K562 (cell line): ENCODE measurements at regions not wholly inside any gene's neighbourhood (a gene's known extent, or its start where the extent isn't known, plus 50 kb on each side); places are given as distances from the start of the nearest gene placed in this dataset.

Source experiments
- ATAC-seq: fragments of 200-7000 bp; cut with Tn5 transposase; 3 replicates; pipeline ENCODE4 v1.9.1; 2020; ENCODE audit warnings: moderate library complexity
- BruUV-seq: library from RNA; stranded (reverse); fragments of 400-500 nt; replicated peaks from 2 replicates; lab custom pipeline; 2021; lab: Mats Ljungman, UMichigan
- CTCF ChIA-PET: fragments of 300-600 bp; formaldehyde crosslinking; extraction: SDS; loops from one replicate; lab custom pipeline; 2021; ENCODE audit warnings: low intra/inter-chr PET ratio; lab: Yijun Ruan, JAX
- POLR2A ChIA-PET: fragments of 300-600, 350-650 bp; sonication (Branson Sonifier 250); formaldehyde crosslinking; extraction: SDS; loops from one replicate; lab custom pipeline; 2021; ENCODE audit warnings: antibody characterized with exemption, inconsistent platforms; lab: Yijun Ruan, JAX
- DNase-seq, 4 experiments: peaks; one replicate each; pipeline versions ENCODE4 v3.0.0 to v3.0.0-alpha.2; 2011 to 2018; ENCODE audit warnings: low spot score in 3 of 4, mixed read lengths in 3 of 4; ENCODE audit errors: extremely low read depth in 1 of 4
- FAIRE-seq: peaks from 2 replicates; lab custom pipeline; 2011; peaks lifted over from hg19 to GRCh38; lab: Jason Lieb, UNC
- H2AFZ ChIP-seq: 2 replicates; pipeline ENCODE4 v1.6.0; 2011; ENCODE audit warnings: low read depth, low read length, control low read depth, inconsistent platforms
- H3K27ac ChIP-seq: fragments of 200-600 bp; 3 replicates; pipeline ENCODE4 v1.8.0; 2011; ENCODE audit warnings: low read depth, mild to moderate bottlenecking, control low read depth, inconsistent platforms, low read length, moderate library complexity, mixed read lengths; ENCODE audit errors: extremely low read depth
- H3K27me3 ChIP-seq, 2 experiments: fragments of 300-600 bp in 1 of 2; 2 replicates in 1 of 2; 3 replicates in 1 of 2; pipeline versions ENCODE4 v1.6.0 to v1.8.0; 2011; ENCODE audit warnings: inconsistent platforms in 2 of 2, low read length in 2 of 2, mild to moderate bottlenecking in 1 of 2, mixed read lengths in 1 of 2, moderate library complexity in 1 of 2; ENCODE audit not compliant: control insufficient read depth in 2 of 2, insufficient read depth in 2 of 2
- H3K36me3 ChIP-seq: fragments of 300-600 bp; 3 replicates; pipeline ENCODE4 v1.8.0; 2011; ENCODE audit warnings: mild to moderate bottlenecking, low read length, inconsistent platforms; ENCODE audit not compliant: control insufficient read depth, insufficient read depth
- H3K4me1 ChIP-seq, 2 experiments: fragments of 200-600 bp in 1 of 2; replicated peaks in 1 of 2; 2 replicates in 1 of 2; 3 replicates in 1 of 2; pipeline versions ENCODE4 v1.5.1 to v1.8.0; 2011; ENCODE audit warnings: inconsistent platforms in 2 of 2, low read length in 2 of 2, mild to moderate bottlenecking in 1 of 2, mixed read lengths in 1 of 2, moderate library complexity in 1 of 2; ENCODE audit not compliant: control insufficient read depth in 2 of 2, insufficient read depth in 2 of 2
- H3K4me2 ChIP-seq: 2 replicates; pipeline ENCODE4 v1.6.1; 2011; ENCODE audit warnings: low read length, control low read depth, inconsistent platforms, mixed read lengths; ENCODE audit not compliant: insufficient read depth
- H3K4me3 ChIP-seq: fragments of 200-600 bp; sonication (generic), shearing (Covaris generic); 2 replicates; pipeline ENCODE4 v1.5.1; 2016; ENCODE audit warnings: control low read depth, inconsistent platforms
- H3K79me2 ChIP-seq: fragments of 200-600 bp; 3 replicates; pipeline ENCODE4 v1.8.0; 2011; ENCODE audit warnings: low read length, inconsistent platforms; ENCODE audit not compliant: control insufficient read depth, insufficient read depth
- H3K9ac ChIP-seq, 2 experiments: 2 replicates each; pipeline versions ENCODE4 v1.6.0 to v1.6.1; 2011; ENCODE audit warnings: low read depth in 2 of 2, low read length in 2 of 2, control low read depth in 1 of 2, inconsistent platforms in 1 of 2, mild to moderate bottlenecking in 1 of 2, mixed read lengths in 1 of 2; ENCODE audit not compliant: insufficient read depth in 1 of 2
- H3K9me1 ChIP-seq: one replicate; pipeline ENCODE4 v1.6.0; 2011; ENCODE audit warnings: inconsistent platforms, mild to moderate bottlenecking, low read length, moderate library complexity; ENCODE audit not compliant: control insufficient read depth, insufficient read depth
- H3K9me3 ChIP-seq: replicated peaks from 2 replicates; pipeline ENCODE4 v1.5.1; 2011; ENCODE audit warnings: low read depth, low read length, inconsistent platforms; ENCODE audit not compliant: control insufficient read depth, insufficient read depth
- H4K20me1 ChIP-seq: replicated peaks from 2 replicates; pipeline ENCODE4 v1.6.1; 2011; ENCODE audit warnings: low read length, inconsistent platforms, mixed read lengths; ENCODE audit not compliant: control insufficient read depth, insufficient read depth
- CBFA2T2 ChIP-seq: fragments of 450-650 bp; conservative IDR thresholded peaks from 2 replicates; pipeline ENCODE4 v1.6.1; 2017; ENCODE audit warnings: mild to moderate bottlenecking
- MAFF ChIP-seq: IDR thresholded peaks from 2 replicates; pipeline ENCODE4 v1.6.1; 2012; ENCODE audit warnings: low read length, improper control_type of control experiment
- MCM7 ChIP-seq, 2 experiments: fragments of 450-650 bp; IDR thresholded peaks; 2 replicates each; pipeline ENCODE4 v1.6.1; 2016 to 2018
- whole genome bisulfite sequencing: fragments of 100-300 bp; shearing (Covaris generic); methylation state at CpG from one replicate; pipeline ENCODE4 v1.1.6; 2016; ENCODE audit warnings: low coverage, mixed read lengths; ENCODE audit not compliant: insufficient coverage; ENCODE audit errors: missing lambda C conversion rate; 5-methylcytosine and 5-hydroxymethylcytosine counted together
- in situ Hi-C: fragments of 300-500 bp; cut with MboI; formaldehyde crosslinking; loops from 4 replicates; pipeline ENCODE4 v1.15.0; 2018; ENCODE audit warnings: inconsistent platforms, mixed read lengths
- intact Hi-C: fragments of 100-400 bp; cut with micrococcal nuclease; formaldehyde crosslinking; loops from 2 replicates; pipeline ENCODE4 v1.14.2; 2022
- TF ChIP-seq, protein P1 (sequence below), 2 experiments: IDR thresholded peaks; 2 replicates each; pipeline ENCODE4 v1.6.1; 2012; ENCODE audit warnings: improper control_type of control experiment in 2 of 2, low read depth in 2 of 2, low read length in 2 of 2, borderline replicate concordance in 1 of 2
- TF ChIP-seq, protein P2 (sequence below): sonication (generic); formaldehyde crosslinking; IDR thresholded peaks from 2 replicates; pipeline ENCODE4 v1.9.0; 2022; ENCODE audit warnings: mild to moderate bottlenecking, missing genetic modification reagents
- TF ChIP-seq, protein P3 (sequence below), 2 experiments: fragments of 450-650 bp; IDR thresholded peaks; 2 replicates each; pipeline ENCODE4 v1.6.1; 2018; ENCODE audit warnings: mild to moderate bottlenecking in 2 of 2, low read depth in 1 of 2; ENCODE audit not compliant: partially characterized antibody in 2 of 2

DNA sequence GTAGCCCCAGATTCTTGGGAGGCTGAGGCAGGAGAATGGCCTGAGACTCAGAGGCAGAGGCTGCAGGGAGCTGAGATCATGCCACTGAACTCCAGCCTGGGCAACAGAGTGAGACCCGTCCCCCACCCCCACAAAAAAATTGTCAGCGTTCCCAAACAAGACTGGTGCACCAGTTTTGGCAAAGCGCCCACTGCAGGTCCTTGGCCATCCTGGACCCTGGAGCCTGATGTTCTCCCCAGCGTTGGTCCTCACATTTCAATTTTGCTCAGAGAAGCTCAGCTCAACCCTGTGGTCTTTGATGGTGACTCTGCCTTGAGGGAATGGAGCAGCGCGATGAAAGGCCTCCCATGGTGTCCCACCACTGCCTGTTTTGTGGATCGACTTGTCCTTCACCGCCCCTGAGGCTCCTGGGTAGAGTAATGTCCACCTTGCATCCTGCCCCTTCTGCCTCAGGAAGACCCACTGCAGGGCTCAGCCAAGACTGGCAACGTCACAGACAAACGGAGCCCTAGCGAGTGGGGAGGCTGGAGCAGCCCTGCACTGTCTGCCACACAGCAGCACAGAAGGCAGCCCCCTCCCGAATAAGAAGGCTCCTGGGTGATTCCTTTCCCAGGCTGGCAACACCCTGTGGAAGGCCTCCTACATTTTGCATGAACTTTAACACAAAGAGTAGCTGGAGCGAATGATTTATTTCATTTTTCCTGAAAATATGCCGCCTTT lies 410.9 kb downstream of the TCERG1L start (continued):
- TF ChIP-seq, protein P1, sequence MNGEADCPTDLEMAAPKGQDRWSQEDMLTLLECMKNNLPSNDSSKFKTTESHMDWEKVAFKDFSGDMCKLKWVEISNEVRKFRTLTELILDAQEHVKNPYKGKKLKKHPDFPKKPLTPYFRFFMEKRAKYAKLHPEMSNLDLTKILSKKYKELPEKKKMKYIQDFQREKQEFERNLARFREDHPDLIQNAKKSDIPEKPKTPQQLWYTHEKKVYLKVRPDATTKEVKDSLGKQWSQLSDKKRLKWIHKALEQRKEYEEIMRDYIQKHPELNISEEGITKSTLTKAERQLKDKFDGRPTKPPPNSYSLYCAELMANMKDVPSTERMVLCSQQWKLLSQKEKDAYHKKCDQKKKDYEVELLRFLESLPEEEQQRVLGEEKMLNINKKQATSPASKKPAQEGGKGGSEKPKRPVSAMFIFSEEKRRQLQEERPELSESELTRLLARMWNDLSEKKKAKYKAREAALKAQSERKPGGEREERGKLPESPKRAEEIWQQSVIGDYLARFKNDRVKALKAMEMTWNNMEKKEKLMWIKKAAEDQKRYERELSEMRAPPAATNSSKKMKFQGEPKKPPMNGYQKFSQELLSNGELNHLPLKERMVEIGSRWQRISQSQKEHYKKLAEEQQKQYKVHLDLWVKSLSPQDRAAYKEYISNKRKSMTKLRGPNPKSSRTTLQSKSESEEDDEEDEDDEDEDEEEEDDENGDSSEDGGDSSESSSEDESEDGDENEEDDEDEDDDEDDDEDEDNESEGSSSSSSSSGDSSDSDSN (IDR thresholded peaks at IDR 0.05; ENCODE audit: borderline replicate concordance in 1 of 2, low read depth in 2 of 2, low read length in 2 of 2), result no peak

DNA sequence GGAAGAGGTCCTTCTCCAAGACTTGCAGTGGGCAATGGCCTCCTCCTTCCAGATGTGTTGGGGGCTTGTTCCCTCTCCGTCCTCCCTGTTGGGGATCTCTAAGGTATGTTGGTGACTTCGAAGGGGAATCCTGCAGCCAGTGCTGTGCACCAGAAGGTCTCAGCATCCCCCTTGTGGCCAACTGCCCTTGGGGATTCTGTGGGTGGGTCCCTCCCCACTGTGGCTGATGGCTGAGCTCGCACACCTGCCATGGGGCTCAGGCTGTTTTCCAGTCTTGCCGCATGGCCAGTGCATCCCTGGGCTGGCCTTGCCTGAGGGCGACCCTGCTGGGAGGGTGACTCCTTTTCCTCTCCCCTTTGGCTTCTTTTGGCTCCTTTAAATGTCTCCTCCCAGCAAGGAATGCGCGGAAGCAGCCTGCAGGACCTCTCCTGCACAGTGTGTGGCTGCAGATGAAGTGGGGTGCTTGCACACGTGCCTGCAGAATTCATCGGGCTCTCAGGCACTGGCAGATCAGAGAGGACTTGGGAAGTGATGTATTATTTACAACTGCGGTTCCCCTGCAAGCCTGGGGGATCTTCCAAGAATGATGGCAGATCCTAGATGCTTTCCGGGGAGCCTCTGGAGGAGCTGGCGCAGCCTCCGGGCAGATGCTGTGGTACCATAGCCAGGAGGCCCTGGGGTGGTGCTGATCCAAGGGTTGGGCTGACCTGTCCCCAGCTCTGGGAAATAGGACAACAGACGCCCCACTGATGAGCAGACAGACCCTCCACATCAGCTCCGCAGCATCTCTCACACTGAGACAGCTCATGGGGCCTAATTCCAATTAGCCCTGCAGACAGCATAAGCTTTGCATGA lies 410.0 kb downstream of the TCERG1L start:
- H3K4me1 ChIP-seq, result no peaks in the 10 kb centered on the region
- H3K79me2 ChIP-seq, result no peaks in the 10 kb centered on the region
- no peaks in the 10 kb centered on the region for H3K9me3 ChIP-seq
- H2AFZ ChIP-seq, result no peak overlapping the region
- no peak overlapping the region for H3K9ac ChIP-seq
- TF ChIP-seq CBFA2T2 (no peak), MCM7 (IDR thresholded peaks at IDR 0.05) (no peak), MAFF (no peak)
- TF ChIP-seq, protein P2, sequence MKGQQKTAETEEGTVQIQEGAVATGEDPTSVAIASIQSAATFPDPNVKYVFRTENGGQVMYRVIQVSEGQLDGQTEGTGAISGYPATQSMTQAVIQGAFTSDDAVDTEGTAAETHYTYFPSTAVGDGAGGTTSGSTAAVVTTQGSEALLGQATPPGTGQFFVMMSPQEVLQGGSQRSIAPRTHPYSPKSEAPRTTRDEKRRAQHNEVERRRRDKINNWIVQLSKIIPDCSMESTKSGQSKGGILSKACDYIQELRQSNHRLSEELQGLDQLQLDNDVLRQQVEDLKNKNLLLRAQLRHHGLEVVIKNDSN (CRISPR knock-in tag), result no peak
- TF ChIP-seq, protein P3, sequence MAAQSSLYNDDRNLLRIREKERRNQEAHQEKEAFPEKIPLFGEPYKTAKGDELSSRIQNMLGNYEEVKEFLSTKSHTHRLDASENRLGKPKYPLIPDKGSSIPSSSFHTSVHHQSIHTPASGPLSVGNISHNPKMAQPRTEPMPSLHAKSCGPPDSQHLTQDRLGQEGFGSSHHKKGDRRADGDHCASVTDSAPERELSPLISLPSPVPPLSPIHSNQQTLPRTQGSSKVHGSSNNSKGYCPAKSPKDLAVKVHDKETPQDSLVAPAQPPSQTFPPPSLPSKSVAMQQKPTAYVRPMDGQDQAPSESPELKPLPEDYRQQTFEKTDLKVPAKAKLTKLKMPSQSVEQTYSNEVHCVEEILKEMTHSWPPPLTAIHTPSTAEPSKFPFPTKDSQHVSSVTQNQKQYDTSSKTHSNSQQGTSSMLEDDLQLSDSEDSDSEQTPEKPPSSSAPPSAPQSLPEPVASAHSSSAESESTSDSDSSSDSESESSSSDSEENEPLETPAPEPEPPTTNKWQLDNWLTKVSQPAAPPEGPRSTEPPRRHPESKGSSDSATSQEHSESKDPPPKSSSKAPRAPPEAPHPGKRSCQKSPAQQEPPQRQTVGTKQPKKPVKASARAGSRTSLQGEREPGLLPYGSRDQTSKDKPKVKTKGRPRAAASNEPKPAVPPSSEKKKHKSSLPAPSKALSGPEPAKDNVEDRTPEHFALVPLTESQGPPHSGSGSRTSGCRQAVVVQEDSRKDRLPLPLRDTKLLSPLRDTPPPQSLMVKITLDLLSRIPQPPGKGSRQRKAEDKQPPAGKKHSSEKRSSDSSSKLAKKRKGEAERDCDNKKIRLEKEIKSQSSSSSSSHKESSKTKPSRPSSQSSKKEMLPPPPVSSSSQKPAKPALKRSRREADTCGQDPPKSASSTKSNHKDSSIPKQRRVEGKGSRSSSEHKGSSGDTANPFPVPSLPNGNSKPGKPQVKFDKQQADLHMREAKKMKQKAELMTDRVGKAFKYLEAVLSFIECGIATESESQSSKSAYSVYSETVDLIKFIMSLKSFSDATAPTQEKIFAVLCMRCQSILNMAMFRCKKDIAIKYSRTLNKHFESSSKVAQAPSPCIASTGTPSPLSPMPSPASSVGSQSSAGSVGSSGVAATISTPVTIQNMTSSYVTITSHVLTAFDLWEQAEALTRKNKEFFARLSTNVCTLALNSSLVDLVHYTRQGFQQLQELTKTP (IDR thresholded peaks at IDR 0.05; ENCODE audit: low read depth in 1 of 2, partially characterized antibody in 2 of 2), result no peak
- TF ChIP-seq, all 486 proteins: peak for 0
- in situ Hi-C loops, result no loop called here
- no TSS peak for BruUV-seq
- Histone ChIP-seq H4K20me1 (no peaks in the 10 kb centered on the region), H3K9me1 (no peaks in the 10 kb centered on the region), H3K27ac (no peak overlapping the region), H3K27me3 (no peaks in the 10 kb centered on the region), H3K36me3 (no peaks in the 10 kb centered on the region), H3K4me2 (no peak overlapping the region), H3K4me3 (no peak overlapping the region)
- CTCF ChIA-PET, result no interaction called here
- no peak for ATAC-seq
- intact Hi-C loops, result no loop called here
- POLR2A ChIA-PET, result interaction anchor here (0.6 kb wide), 1 partner anchor 155 kb away, joined by 3 read pairs; no protein-coding TSS in a partner anchor
- DNase-seq, result peak in 2 of 4 experiments; percentile 6 to 8
- FAIRE-seq, result no peak
- WGBS, result 0% methylated on average over 12 of the region's 15 CpGs
